ENCODE measurements at regions not wholly inside any gene's neighbourhood (a gene's known extent, or its start where the extent isn't known, plus 50 kb on each side); places are given as distances from the start of the nearest gene placed in this dataset.

GRCh38 chr1:245016700-245017099 lies 138.1 kb upstream of the KIF26B start:
- Histone ChIP-seq H3K79me2 (replicated peaks; ENCODE audit: insufficient read depth) (peaks cover 3% of the 10 kb centered on the region; the same call in 1 of the 2 replicates), H3K4me3 (no peak overlapping the region), H3K4me2 (no peak overlapping the region), H3K36me3 (ENCODE audit: insufficient read depth) (no peaks in the 10 kb centered on the region), H3F3A (replicated peaks; ENCODE audit: low read depth) (no peaks in the 10 kb centered on the region), H4K20me1 (replicated peaks; ENCODE audit: insufficient read depth) (no peaks in the 10 kb centered on the region), H3K9me2 (ENCODE audit: insufficient read depth) (no peaks in the 10 kb centered on the region), H3K27ac (ENCODE audit: low read depth) (no peak overlapping the region), H3K4me1 (ENCODE audit: insufficient read depth) (peaks cover 11% of the 10 kb centered on the region; the same call in 1 of the 2 replicates), H2AFZ (no peak overlapping the region), H3K27me3 (ENCODE audit: insufficient read depth) (no peaks in the 10 kb centered on the region)
- Mint-ChIP-seq H3K9me3 (no peaks in the 10 kb centered on the region), H3K4me1 (peaks cover 15% of the 10 kb centered on the region), H3K27ac (no peak overlapping the region), H3K4me3 (no peak overlapping the region), H3K27me3 (ENCODE audit: insufficient read depth, low read depth, poor library complexity) (peaks cover 4% of the 10 kb centered on the region), H3K36me3 (ENCODE audit: low read depth) (peaks cover 2% of the 10 kb centered on the region; the same call in 2 of the 3 replicates)
- TF ChIP-seq NANOG (IDR thresholded peaks at IDR 0.05; ENCODE audit: borderline replicate concordance) = no peak
- no peak for TF ChIP-seq EZH2 (IDR thresholded peaks at IDR 0.05; ENCODE audit: low read depth, unreplicated experiment)
- no peak for TF ChIP-seq CREB1 (CRISPR knock-in tag; IDR thresholded peaks at IDR 0.05; ENCODE audit: low read depth)
- TF ChIP-seq REST (IDR thresholded peaks at IDR 0.05; ENCODE audit: unreplicated experiment) = no peak
- no peak for TF ChIP-seq EZH2phosphoT487 (IDR thresholded peaks at IDR 0.05; ENCODE audit: unreplicated experiment)
- TF ChIP-seq ZNF331 (CRISPR knock-in tag; IDR thresholded peaks at IDR 0.05; ENCODE audit: low read depth) = no peak
- TF ChIP-seq JUNB (IDR thresholded peaks at IDR 0.05; ENCODE audit: unreplicated experiment) = no peak
- TF ChIP-seq ZNF114 (CRISPR knock-in tag; IDR thresholded peaks at IDR 0.05) = no peak
- TF ChIP-seq STAT1 (IDR thresholded peaks at IDR 0.05; ENCODE audit: unreplicated experiment) = no peak
- TF ChIP-seq ETS1 (IDR thresholded peaks at IDR 0.05) = no peak
- TF ChIP-seq POLR2AphosphoS5 (IDR thresholded peaks at IDR 0.05; ENCODE audit: low read depth) = no peak
- no peak for TF ChIP-seq ZNF462 (CRISPR knock-in tag; IDR thresholded peaks at IDR 0.05)
- no peak for TF ChIP-seq CTCF (conservative IDR thresholded peaks at IDR 0.05; ENCODE audit: low read depth in 2 of 2)
- ATAC-seq (no peak), DNase-seq (ENCODE audit: low spot score) (no peak)
